ENCODE measurements at regions not wholly inside any gene's neighbourhood (a gene's known extent, or its start where the extent isn't known, plus 50 kb on each side); places are given as distances from the start of the nearest gene placed in this dataset.

DNA sequence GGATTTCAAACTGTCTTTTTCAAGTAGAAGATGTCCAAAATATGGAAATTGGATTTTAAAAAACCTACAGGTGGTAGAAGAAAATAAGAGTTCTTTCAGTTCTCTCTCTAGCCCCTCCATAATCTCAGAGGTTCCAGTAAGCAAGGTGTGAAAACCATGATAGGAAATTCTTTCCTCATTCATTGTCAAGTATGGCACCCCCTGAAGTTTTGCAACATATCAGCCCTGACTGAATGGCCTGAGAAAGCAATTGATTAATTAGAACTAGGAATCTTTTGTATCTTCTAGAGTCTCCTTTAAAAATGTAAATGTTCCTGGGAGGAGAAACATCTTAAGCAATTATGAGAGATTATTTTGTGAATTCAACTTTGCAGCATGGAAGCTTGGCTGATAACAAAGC lies 198.7 kb upstream of the STXBP5 start:
- TF ChIP-seq CTCF (IDR thresholded peaks at IDR 0.05; ENCODE audit: low read length) (no peak), EZH2 (optimal IDR thresholded peaks at IDR 0.05; ENCODE audit: low read depth, low read length) (no peak), EZH2phosphoT487 (IDR thresholded peaks at IDR 0.05; ENCODE audit: low read length) (no peak)

Measured in MM.1S (cell line).